Endothelial cell of umbilical vein (primary cell): ENCODE measurements at regions not wholly inside any gene's neighbourhood (a gene's known extent, or its start where the extent isn't known, plus 50 kb on each side); places are given as distances from the start of the nearest gene placed in this dataset.

Experiments used
- BruUV-seq: library from RNA; stranded (reverse); fragments of 400-500 nt; replicated peaks from 2 replicates; lab custom pipeline; 2021; lab: Mats Ljungman, UMichigan
- CTCF ChIA-PET: fragments of 300-600, 350-600 bp; sonication (Branson Sonifier 250); formaldehyde crosslinking; loops from one replicate; lab custom pipeline; 2021; ENCODE audit warnings: antibody characterized with exemption, inconsistent platforms; lab: Charles Lee
- POLR2A ChIA-PET: fragments of 300-600, 350-600 bp; sonication (Branson Sonifier 250); formaldehyde crosslinking; loops from one replicate; lab custom pipeline; 2021; ENCODE audit warnings: antibody characterized with exemption, inconsistent platforms; lab: Charles Lee
- DNase-seq: peaks from one replicate; pipeline ENCODE4 v3.0.0-alpha.2; 2011; ENCODE audit warnings: low read depth, low spot score
- FAIRE-seq: peaks from 2 replicates; lab custom pipeline; 2011; peaks lifted over from hg19 to GRCh38; lab: Jason Lieb, UNC
- H2AFZ ChIP-seq: 2 replicates; pipeline ENCODE4 v1.6.0; 2012; ENCODE audit warnings: low read depth, low read length, control low read depth, inconsistent platforms
- H3K27ac ChIP-seq: 2 replicates; pipeline ENCODE4 v1.5.1; 2011; ENCODE audit warnings: low read depth, mild to moderate bottlenecking, control low read depth, low read length, moderate library complexity; ENCODE audit not compliant: insufficient read depth
- H3K27me3 ChIP-seq, 2 experiments: 2 replicates each; pipeline versions ENCODE4 v1.6.0 to v1.6.1; 2011; ENCODE audit warnings: low read length in 2 of 2, mixed read lengths in 1 of 2; ENCODE audit not compliant: control insufficient read depth in 2 of 2, insufficient read depth in 2 of 2
- H3K36me3 ChIP-seq, 2 experiments: 2 replicates in 1 of 2; 3 replicates in 1 of 2; pipeline ENCODE4 v1.5.1; 2011; ENCODE audit warnings: low read length in 2 of 2, mild to moderate bottlenecking in 1 of 2, moderate library complexity in 1 of 2; ENCODE audit not compliant: control insufficient read depth in 2 of 2, insufficient read depth in 2 of 2; ENCODE audit errors: extremely low read depth in 1 of 2
- H3K4me1 ChIP-seq: 3 replicates; pipeline ENCODE4 v1.5.1; 2011; ENCODE audit warnings: mild to moderate bottlenecking, low read length; ENCODE audit not compliant: control insufficient read depth, insufficient read depth; ENCODE audit errors: extremely low read depth
- H3K4me2 ChIP-seq: 2 replicates; pipeline ENCODE4 v1.6.1; 2011; ENCODE audit warnings: low read length, control low read depth, mixed read lengths; ENCODE audit not compliant: insufficient read depth
- H3K4me3 ChIP-seq, 3 experiments: fragments of 200-600 bp in 1 of 3; sonication (generic), shearing (Covaris generic) in 1 of 3; replicated peaks in 1 of 3; 2 replicates each; pipeline ENCODE4 v1.5.1; 2011 to 2016; ENCODE audit warnings: control low read depth in 3 of 3, low read length in 3 of 3, mild to moderate bottlenecking in 2 of 3, inconsistent platforms in 1 of 3, low read depth in 1 of 3, moderate library complexity in 1 of 3; ENCODE audit not compliant: insufficient read depth in 1 of 3
- H3K79me2 ChIP-seq: 2 replicates; pipeline ENCODE4 v1.6.0; 2012; ENCODE audit warnings: low read length, inconsistent platforms; ENCODE audit not compliant: control insufficient read depth, insufficient read depth
- H3K9ac ChIP-seq: replicated peaks from 2 replicates; pipeline ENCODE3; 2011; ENCODE audit warnings: low read length, control low read depth; ENCODE audit not compliant: insufficient read depth; ENCODE audit errors: extremely low read depth
- H3K9me1 ChIP-seq: replicated peaks from 3 replicates; pipeline ENCODE4 v1.6.0; 2011; ENCODE audit warnings: mild to moderate bottlenecking, low read length; ENCODE audit not compliant: control insufficient read depth, insufficient read depth; ENCODE audit errors: extremely low read depth
- H3K9me3 ChIP-seq: replicated peaks from 2 replicates; pipeline ENCODE4 v1.5.1; 2012; ENCODE audit warnings: low read length, inconsistent platforms; ENCODE audit not compliant: control insufficient read depth, insufficient read depth
- H4K20me1 ChIP-seq: replicated peaks from 2 replicates; pipeline ENCODE3; 2011; ENCODE audit warnings: mild to moderate bottlenecking, low read length; ENCODE audit not compliant: control insufficient read depth, insufficient read depth; ENCODE audit errors: extremely low read depth
- CTCF ChIP-seq, 2 donors: IDR thresholded peaks; 1 replicate in 1 of 2; 2 replicates in 1 of 2; pipeline ENCODE4 v1.5.1; 2011; ENCODE audit warnings: low read length in 2 of 2, mild to moderate bottlenecking in 2 of 2, moderate library complexity in 2 of 2, control low read depth in 1 of 2, inconsistent platforms in 1 of 2, low read depth in 1 of 2; ENCODE audit not compliant: insufficient read depth in 1 of 2; ENCODE audit errors: extremely low read depth in 1 of 2
- EZH2 ChIP-seq: IDR thresholded peaks from 2 replicates; pipeline ENCODE4 v1.6.1; 2012; ENCODE audit warnings: borderline replicate concordance, low read depth, mild to moderate bottlenecking, moderate library complexity, low read length, inconsistent platforms; ENCODE audit not compliant: severe bottlenecking
- FOS ChIP-seq: IDR thresholded peaks from 2 replicates; pipeline ENCODE4 v1.6.1; 2011; ENCODE audit warnings: mild to moderate bottlenecking, low read length, moderate library complexity, borderline replicate concordance; ENCODE audit not compliant: insufficient read depth
- GATA2 ChIP-seq: IDR thresholded peaks from 2 replicates; pipeline ENCODE4 v1.7.0; 2011; ENCODE audit warnings: low read depth, mild to moderate bottlenecking, moderate library complexity, mixed read lengths, low read length; ENCODE audit not compliant: insufficient read length, insufficient read depth
- JUN ChIP-seq: IDR thresholded peaks from 2 replicates; pipeline ENCODE4 v1.6.1; 2011; ENCODE audit warnings: borderline replicate concordance, low read depth; ENCODE audit not compliant: insufficient read length, insufficient read depth
- MAX ChIP-seq: IDR thresholded peaks from 2 replicates; pipeline ENCODE4 v1.6.1; 2011; ENCODE audit not compliant: insufficient read depth, insufficient read length
- MYC ChIP-seq: IDR thresholded peaks from one replicate; pipeline ENCODE4 v1.6.1; 2011; ENCODE audit warnings: mild to moderate bottlenecking, low read depth, low read length
- POLR2A ChIP-seq: IDR thresholded peaks from 2 replicates; pipeline ENCODE4 v1.6.1; 2012; ENCODE audit warnings: low read depth, mild to moderate bottlenecking, control low read depth, low read length
- POLR2AphosphoS5 ChIP-seq: IDR thresholded peaks from 2 replicates; pipeline ENCODE4 v1.6.1; 2012; ENCODE audit warnings: low read depth, mild to moderate bottlenecking, control low read depth, low read length, moderate library complexity; ENCODE audit not compliant: insufficient read depth
- dilution Hi-C: fragments of 300-500 bp; cut with MboI; formaldehyde crosslinking; loops from one replicate; pipeline ENCODE4 v1.15.0; 2019; ENCODE audit warnings: low sequenced_read_pairs; ENCODE audit not compliant: extremely low pct_ligation_motif_present
- intact Hi-C: fragments of 100-400 bp; cut with micrococcal nuclease; formaldehyde crosslinking; loops from one replicate; pipeline ENCODE4 v1.10.0; 2022

- H3K4me3 ChIP-seq = no peak overlapping the region
- H3K36me3 ChIP-seq = no peaks in the 10 kb centered on the region
- ChIA-PET POLR2A (no interaction called here), CTCF (interaction anchor here (1.0 kb wide), 1 partner anchor 261 kb away, joined by 4 read pairs; no protein-coding TSS in a partner anchor)
- TF ChIP-seq GATA2 = no peak
- no peak for TF ChIP-seq MYC
- TF ChIP-seq CTCF (IDR thresholded peaks at IDR 0.05; ENCODE audit: extremely low read depth in 1 of 2, insufficient read depth in 1 of 2, low read depth in 1 of 2, low read length in 2 of 2) = no peak
- TF ChIP-seq POLR2AphosphoS5 = no peak
- TF ChIP-seq EZH2 = no peak
- no peak for TF ChIP-seq FOS
- TF ChIP-seq MAX = no peak
- TF ChIP-seq JUN = no peak
- no peak for TF ChIP-seq POLR2A
- FAIRE-seq (no peak), DNase-seq (no peak)
- H3K27ac ChIP-seq = no peak overlapping the region
- dilution Hi-C loops = no loop called here
- H2AFZ ChIP-seq = no peak overlapping the region
- peaks cover 28 to 33% of the 10 kb centered on the region in 2 experiments for H3K27me3 ChIP-seq
- H3K9ac ChIP-seq = no peak overlapping the region
- intact Hi-C loops = no loop called here
- H4K20me1 ChIP-seq = no peaks in the 10 kb centered on the region
- no peaks in the 10 kb centered on the region for H3K79me2 ChIP-seq
- BruUV-seq = no TSS peak
- no peaks in the 10 kb centered on the region for H3K4me1 ChIP-seq
- no peaks in the 10 kb centered on the region for H3K9me1 ChIP-seq
- no peak overlapping the region for H3K4me2 ChIP-seq
- no peaks in the 10 kb centered on the region for H3K9me3 ChIP-seq
These were observed 118.6 kb upstream of the MYL2 start for GRCh38 chr12:111038941-111039340.
